ENCODE measurements at regions not wholly inside any gene's neighbourhood (a gene's known extent, or its start where the extent isn't known, plus 50 kb on each side); places are given as distances from the start of the nearest gene placed in this dataset.
"Not testable (repeated sequence)": the region's sequence is repeated elsewhere in the genome, so short reads cannot be mapped to it uniquely, and the experiment has no call there.

GRCh38 chr10:3941676-3942075 is 156.7 kb upstream of the KLF6 start:
- no peak for DNase-seq

DNA sequence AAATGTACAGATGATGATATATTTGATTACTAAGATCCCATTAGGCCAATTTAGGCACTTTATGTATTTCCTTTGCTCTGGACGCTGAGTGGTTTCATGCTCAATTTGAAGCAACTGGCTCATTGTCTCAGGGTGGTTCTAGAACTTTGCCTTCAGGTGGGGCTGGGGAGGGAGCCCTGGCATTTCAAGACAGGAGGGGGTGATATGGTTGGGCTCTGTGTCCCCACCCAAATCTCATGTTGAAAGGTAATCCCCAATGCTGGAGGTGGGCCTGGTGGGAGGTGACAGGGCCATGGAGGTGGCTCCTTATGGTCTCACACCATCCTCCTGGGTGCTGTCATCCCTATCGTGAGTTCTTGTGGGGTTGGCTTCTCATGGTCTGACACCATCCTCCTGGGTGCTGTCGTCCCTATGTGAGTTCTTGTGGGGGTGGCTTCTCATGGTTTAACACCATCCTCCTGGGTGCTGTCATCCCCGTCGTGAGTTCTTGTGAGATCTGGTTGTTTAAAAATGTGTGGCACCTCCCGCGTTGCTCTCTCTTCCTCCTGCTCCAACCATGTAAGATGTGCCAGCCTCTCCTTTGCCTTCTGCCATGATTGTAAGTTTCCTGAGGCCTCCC is 151.5 kb upstream of the KLF6 start:
- no peak for DNase-seq

DNA sequence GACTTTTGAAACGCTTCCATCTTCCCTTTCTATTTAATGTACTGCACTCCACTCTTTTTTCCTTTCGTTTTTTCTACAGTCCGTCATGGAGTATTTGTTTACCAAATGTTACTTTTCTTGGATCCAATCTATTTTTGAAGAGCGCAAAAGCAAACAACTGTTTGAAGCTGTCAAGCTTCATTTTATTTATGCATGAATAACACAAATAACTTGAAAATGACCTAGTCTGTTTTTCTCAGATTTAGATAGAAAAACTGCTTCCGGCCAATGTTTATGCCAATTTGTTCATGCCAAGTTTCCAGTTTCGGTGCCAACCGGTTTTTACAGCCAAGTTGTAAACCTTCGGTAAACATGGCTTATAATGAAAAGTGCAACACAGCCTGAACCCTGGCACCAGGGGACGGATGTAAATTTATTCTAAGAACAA is 150.9 kb upstream of the KLF6 start:
- no peak for DNase-seq

DNA sequence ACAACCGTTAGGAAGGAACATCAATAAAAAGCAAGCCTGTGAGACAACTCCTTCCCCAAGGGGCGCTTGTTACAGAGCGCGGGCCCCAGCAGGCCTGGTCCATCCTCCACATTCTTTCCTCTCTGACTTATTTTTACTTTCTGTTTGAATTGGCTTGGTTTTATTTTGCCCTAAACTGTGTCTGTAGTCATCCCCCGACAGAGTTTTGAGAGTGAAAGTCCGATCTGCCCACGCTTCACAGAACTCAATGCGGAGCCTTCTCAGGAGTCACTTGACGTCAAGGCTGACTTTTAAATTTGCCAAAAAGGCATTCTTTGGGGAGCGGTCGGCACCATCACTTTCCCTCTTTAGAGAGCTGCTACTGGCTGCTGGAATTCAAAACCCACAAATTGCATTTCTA is 150.1 kb upstream of the KLF6 start:
- DNase-seq = no peak

GRCh38 chr10:3933733-3934132 is 148.7 kb upstream of the KLF6 start:
- DNase-seq = no peak

- DNase-seq = no peak
These were observed 147.8 kb upstream of the KLF6 start for GRCh38 chr10:3932597-3933375.

DNA sequence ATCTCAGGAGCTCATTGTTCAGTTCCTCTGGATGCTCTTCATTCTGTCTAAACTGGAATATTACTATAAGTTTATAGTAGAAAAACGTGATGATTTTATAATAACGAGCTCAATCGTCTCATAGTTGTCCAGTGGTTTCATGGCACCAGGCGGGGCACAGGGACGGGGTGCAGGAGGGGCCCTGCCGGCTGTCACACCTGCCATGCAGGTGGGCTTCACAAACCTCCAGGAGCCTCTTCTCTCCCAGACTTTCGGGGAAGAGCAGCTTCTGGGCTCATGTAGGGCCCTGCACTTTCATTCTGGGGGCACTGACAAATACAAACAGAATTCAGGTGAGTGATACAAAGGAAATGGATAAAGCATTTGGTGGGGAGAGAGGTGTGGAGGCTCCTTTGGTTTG is 146.9 kb upstream of the KLF6 start:
- no peak for DNase-seq

GRCh38 chr10:3931224-3931623 is 146.2 kb upstream of the KLF6 start:
- no peak for DNase-seq

GRCh38 chr10:3928569-3928968 is 143.6 kb upstream of the KLF6 start:
- no peak for DNase-seq

DNA sequence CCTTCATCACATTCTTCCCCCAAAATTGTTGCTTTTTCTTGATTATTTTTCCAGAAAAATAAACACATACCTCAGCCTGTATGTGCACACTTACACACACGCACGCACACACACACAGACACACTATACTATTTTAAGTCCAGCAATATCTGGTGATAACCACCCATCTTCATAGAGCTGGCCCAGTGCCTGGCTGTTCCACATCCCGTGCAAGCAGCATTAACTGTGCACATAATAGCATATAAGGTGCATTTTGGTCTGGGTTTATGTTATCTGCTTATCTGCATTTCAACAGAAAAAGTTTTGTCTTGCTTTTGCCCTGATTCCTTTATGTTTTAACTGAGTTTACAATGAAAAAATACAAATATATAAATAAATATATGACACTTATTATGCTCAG is 143.1 kb upstream of the KLF6 start:
- DNase-seq = no peak

- peak; percentile 71 for DNase-seq
These were observed 141.9 kb upstream of the KLF6 start for GRCh38 chr10:3926675-3927525.

DNA sequence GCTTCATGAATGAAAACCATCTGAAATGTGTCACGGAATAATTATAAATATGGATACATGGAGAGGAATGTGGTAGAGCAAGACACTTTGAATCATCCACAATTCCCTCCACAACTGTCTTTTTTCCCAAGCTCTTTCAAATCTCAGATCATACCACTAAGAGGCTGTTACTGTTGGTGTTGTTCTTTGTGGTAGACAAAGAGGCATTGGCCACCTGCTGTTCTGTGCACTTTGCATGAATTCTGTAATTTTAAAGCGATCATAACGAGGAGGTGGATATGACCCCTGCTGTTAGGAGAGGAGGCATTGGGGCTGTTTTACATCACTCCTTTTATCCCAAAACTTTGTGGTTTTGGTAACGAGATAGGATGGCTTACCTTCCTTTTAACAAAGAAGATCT is 141.2 kb upstream of the KLF6 start:
- DNase-seq = no peak

- no peak for DNase-seq
These were observed 140.2 kb upstream of the KLF6 start for GRCh38 chr10:3925184-3925583.

DNA sequence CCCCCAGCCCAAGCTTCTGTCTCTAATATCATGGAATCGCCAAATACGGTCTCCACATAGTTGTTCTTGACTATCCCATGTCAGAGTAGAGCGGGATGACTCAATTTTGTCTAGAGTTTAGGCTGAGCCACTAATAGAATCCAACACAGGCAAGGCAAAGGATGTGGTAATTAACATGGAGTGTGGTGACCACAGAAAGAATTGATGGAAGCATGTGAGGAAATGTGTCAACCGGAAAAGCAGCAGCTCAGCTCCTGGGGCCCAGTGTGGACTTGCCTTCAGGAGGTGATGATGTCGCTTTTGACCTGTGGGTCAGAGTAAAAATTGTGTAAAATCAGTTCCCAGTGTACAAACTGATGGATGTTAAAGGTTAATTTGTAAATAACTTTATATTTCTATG is 139.3 kb upstream of the KLF6 start:
- no peak for DNase-seq

GRCh38 chr10:3923033-3923432 is 138.0 kb upstream of the KLF6 start:
- no peak for DNase-seq

- DNase-seq = no peak
These were observed 134.8 kb upstream of the KLF6 start for GRCh38 chr10:3919709-3920308.

DNA sequence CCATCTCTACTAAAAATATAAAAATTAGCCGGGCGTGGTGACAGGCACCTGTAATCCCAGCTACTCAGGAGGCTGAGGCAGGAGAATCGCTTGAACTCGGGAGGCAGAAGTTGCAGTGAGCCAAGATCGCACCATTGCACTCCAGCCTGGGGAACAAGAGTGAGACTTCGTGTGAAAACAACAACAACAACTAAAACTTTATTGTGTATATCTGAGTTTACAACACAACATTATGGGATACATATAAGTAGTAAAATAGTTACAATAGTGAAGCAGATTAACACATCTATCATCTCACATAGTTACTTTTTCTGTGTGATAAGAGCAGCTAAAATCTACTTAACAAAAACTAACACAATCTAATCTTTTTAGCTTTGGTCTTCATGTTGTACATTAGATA is 132.4 kb upstream of the KLF6 start:
- not testable (repeated sequence) for DNase-seq

DNA sequence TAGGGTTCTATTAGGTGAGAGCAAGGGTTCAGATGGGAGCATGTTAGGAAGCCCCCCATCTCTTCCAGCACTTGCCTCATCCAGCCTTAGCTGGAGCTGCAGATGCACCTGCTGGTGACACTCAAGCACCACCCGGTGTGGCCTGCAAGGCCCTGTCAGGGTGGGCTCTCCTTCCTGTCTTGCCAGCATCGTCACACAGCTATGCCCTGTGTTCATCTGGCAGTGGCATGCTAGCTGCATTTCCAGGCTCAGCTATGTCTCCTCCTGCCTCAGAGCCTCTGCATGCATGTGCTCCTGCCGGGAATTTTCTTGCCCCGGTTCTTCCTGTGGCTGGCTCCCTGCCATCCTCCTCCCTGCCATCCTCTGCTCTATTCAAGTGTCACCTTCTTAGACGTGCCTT is 129.7 kb upstream of the KLF6 start:
- DNase-seq = no peak

DNA sequence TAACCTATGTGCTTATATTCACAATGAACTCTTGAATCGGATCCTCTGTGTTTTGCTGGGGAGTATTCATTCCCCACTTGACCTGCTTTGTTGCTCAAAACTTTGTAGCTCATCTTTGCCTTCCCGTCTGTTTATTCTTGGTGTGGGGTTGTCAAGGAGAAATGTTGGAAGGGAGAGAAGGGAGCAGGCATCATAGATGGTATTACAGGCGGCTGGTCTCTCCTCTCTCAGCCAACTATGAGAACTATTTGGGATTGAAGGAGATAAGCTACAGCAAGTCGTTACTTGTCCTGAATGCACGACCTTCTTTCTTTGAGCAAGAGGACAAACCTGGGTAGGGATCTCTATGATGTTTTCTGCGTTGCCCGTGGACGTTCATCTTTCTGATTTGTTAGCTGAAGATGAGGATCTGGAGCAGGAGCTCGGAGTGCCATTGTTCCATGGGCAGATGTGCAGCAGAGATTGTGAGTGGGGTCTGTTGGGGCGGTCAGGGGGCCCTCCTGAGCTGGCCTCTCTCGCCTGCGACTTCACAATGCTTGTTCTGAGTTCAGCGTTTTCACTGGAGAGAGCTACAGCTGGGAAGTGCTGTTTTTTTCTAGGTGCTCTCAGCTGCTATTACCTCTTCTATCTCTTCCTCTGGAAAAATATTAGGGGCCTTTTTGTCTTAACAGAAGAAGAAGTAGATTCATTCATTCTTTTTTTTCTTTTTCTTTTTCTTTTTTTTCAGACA is 126.9 kb upstream of the KLF6 start:
- no peak for DNase-seq

DNA sequence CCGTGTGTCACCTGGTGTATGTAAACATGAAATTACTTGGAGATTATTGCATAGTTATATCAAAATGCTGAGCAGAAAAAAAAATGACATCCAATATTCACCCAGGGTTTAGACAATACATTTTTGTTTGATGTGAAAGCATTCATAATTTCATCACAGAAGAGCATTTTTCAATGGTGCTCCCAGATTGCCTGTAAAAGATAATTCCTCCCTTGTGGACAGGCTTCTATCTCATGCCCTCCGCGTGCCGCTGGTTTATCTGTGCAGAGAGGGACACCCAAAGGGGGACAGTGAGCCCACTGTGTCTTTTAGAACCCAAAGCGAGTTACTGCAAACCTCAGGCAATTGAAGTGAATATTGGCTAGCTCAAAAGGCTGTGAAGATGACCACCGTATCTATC is 126.2 kb upstream of the KLF6 start:
- no peak for DNase-seq

DNA sequence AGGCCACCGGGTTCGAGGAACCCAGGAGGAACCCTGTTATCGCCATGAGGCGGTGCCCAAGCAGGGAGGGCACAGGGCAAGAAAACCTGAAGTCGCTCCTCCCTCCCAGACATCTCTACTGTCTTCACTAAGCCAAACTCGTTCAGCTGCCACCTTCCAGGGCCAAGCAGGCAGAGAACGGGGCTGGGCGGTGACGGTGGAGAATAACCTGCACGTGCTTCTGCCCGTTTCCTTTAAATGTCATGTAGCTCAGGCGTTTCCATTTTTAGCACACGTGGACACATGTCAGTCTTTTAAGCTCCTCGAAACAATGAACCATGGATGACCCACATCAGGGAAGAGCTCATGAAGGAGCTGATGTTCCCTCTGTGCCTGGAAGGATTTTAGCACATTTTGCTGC is 124.3 kb upstream of the KLF6 start:
- DNase-seq = no peak

DNA sequence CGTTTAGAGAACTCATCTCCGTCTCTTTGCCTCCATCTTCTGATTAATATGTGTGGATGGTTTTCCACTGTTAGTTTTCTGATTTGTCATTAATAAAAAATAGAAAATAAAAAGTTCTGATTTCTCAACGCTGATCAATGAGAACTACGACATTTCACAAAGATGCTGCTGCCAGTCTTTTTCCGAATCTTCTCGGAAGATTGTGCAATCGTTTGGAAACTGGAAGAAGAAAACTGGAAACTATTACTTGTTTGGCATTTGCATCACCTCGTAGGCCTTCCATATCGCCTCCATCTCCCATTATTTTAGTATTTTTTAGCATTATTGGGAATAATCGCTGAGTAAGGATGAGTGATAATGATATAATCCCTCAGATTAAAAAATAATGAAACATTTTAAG is 123.2 kb upstream of the KLF6 start:
- no peak for DNase-seq

GRCh38 chr10:3907514-3907913 is 122.5 kb upstream of the KLF6 start:
- no peak for DNase-seq
